GM18951 (cell line): ENCODE measurements at regions not wholly inside any gene's neighbourhood (a gene's known extent, or its start where the extent isn't known, plus 50 kb on each side); places are given as distances from the start of the nearest gene placed in this dataset.
"Not testable (repeated sequence)": the region's sequence is repeated elsewhere in the genome, so short reads cannot be mapped to it uniquely, and the experiment has no call there.

ENCODE experiments used
- POLR2A ChIP-seq: IDR thresholded peaks from 4 replicates; pipeline ENCODE4 v1.6.1; 2011; ENCODE audit warnings: mild to moderate bottlenecking; ENCODE audit not compliant: insufficient read length, insufficient read depth; ENCODE audit errors: extremely low read depth
- in situ Hi-C: fragments of 300-500 bp; cut with MboI; formaldehyde crosslinking; loops from one replicate; pipeline ENCODE4 v1.12.0; 2022; ENCODE audit warnings: low sequenced_read_pairs, mixed read lengths, inconsistent platforms; ENCODE audit not compliant: unreplicated experiment

DNA sequence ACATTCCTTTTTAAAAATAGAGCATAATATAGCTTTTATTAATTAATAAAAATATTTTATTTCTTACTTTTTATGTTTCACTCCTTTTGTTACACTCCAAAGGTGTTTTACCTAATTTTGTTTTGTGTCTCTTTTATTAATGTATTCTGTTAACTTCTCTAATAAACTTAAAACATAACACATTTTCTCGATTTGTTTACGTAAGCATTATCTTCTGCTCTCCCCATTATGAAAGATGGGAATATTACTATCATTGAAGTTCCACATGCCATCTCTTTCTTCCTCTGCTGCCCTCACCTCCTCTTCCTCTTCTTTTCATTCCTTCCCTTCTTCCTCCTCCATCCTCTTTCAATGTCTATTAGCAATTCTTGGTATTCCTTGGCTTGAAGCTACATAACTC is 85.0 kb upstream of the HCRTR2 start:
- TF ChIP-seq POLR2A: no peak
- in situ Hi-C loops: no loop called here

DNA sequence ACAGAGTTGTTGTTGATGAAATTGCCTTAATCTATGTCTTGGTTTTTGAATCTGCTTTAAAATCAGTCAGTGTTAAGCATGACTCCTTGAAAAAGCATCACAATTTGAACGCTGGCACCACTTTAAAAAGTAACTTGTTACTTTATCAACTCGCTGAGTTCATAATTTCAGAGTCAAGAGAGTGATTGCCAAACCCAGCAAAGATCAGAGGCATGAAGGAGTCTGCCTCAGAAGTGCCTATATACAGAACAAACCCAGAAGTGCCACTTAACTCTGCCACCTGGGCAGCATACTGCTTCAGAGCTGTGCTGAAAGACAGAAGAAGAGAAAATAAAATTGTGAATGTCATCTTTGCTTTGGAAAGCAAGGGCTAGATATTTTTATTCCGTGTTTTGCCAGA is 73.6 kb upstream of the HCRTR2 start:
- in situ Hi-C loops: no loop called here
- no peak for TF ChIP-seq POLR2A

GRCh38 chr6:55101157-55101556 is 73.2 kb upstream of the HCRTR2 start:
- in situ Hi-C loops: no loop called here
- TF ChIP-seq POLR2A: no peak

DNA sequence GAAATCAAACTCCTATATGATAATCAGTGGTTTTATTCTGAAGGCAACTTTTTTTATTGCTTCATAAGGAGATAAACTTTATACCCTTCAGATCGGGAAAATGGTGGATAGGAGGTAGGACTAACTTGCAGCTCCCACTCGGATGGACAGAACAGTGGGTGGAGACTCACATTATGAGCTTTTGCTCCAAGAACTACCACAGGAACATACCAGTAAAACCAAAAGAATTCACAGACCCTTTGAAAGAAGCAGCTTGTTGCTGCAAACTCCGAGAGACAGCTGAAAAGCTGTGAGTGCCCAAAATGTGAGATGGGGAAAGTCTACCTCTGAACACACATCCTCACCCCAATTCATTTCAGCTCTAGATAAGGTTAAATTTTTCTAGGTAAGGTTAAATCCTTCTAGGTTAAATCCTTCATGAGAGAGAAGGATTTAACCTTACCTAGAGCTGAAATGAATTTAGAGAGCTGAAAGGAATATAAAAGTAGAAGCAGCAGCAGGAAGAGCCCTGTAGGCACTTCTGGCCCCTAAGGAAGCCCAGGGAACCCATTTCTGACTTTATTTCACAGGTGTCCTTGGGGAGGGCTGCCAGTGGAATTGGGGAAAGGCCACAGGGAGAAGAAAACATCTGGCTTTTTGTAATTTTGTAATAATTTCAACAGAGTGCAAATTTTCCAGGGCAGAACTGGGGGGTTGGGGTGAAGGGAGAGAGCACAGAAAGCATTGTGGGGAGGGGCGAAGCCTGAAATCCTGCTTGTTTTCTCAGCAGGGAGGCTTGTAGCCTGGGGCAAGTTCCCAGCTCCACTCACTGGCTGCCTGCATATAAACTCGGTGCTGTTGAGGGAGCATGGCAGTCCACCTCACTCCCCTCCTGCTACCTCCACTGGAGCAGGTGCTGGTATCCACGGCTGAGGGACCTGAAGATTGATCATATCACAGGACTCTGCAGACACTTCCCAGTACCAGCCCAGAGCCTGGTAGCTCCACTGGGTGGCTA is 65.9 kb upstream of the HCRTR2 start:
- TF ChIP-seq POLR2A: no peak
- in situ Hi-C loops: no loop called here

DNA sequence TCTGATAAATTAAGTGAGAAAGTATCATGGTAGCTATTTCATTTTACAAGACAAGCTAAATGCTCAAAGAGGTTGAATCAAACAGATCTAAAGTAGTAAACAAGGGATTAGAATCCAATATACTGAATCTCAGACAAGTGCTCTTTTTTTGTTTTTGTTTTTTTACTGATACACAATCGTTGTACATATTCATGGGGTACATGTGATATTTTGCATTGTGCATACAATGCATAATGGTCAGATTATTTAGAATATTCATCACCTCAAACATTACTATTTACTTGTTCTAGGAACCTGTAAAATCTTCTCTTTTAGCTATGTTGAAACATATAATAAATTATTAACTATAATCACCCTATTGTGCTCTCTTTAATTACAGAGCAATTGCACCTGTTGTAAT is 57.0 kb upstream of the HCRTR2 start:
- in situ Hi-C loops: no loop called here
- no peak for TF ChIP-seq POLR2A

DNA sequence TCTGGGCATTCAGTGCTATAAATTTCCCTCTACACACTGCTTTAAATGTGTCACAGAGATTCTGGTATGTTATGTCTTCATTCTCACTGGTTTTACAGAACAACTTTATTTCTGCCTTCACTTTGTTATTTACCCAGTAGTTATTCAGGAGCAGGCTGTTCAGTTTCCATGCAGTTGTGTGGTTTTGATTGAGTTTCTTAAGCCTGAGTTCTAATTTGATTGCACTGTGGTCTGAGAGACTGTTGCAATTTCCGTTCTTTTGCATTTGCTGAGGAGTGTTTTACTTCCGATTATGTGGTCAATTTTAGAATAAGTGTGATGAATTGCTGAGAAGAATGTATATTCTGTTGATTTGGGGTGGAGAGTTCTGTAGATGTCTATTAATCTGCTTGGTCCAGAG is 50.1 kb upstream of the HCRTR2 start:
- in situ Hi-C loops: not testable (repeated sequence)
